HG02571 (cell line): ENCODE measurements at regions not wholly inside any gene's neighbourhood (a gene's known extent, or its start where the extent isn't known, plus 50 kb on each side); places are given as distances from the start of the nearest gene placed in this dataset.
"Not testable (repeated sequence)": the region's sequence is repeated elsewhere in the genome, so short reads cannot be mapped to it uniquely, and the experiment has no call there.

Experiments used
- ATAC-seq: cut with Tn5 transposase; IDR thresholded peaks from one replicate; pipeline ENCODE4 v1.9.1; 2021; ENCODE audit warnings: mild to moderate bottlenecking, moderate library complexity; ENCODE audit not compliant: unreplicated experiment

GRCh38 chr12:131494741-131495524, 216.0 kb upstream of the SFSWAP start:
- ATAC-seq: no peak

GRCh38 chr12:131497966-131498365, 212.9 kb upstream of the SFSWAP start:
- no peak for ATAC-seq

GRCh38 chr12:131499160-131499863, 211.6 kb upstream of the SFSWAP start:
- no peak for ATAC-seq

GRCh38 chr12:131499864-131500190, 211.1 kb upstream of the SFSWAP start:
- no peak for ATAC-seq

GRCh38 chr12:131500564-131500963, 210.3 kb upstream of the SFSWAP start:
- no peak for ATAC-seq

- no peak for ATAC-seq
Measured at GRCh38 chr12:131505561-131505960, 205.3 kb upstream of the SFSWAP start.

- ATAC-seq: no peak
Measured at GRCh38 chr12:131506426-131506825, 204.5 kb upstream of the SFSWAP start.

- no peak for ATAC-seq
Measured at GRCh38 chr12:131507094-131507493, 203.8 kb upstream of the SFSWAP start.

GRCh38 chr12:131507881-131508280, 203.0 kb upstream of the SFSWAP start:
- ATAC-seq: no peak

GRCh38 chr12:131509701-131510100, 201.2 kb upstream of the SFSWAP start:
- ATAC-seq: no peak

- no peak for ATAC-seq
Measured at GRCh38 chr12:131510431-131510830, 200.5 kb upstream of the SFSWAP start.

GRCh38 chr12:131511391-131511802, 199.5 kb upstream of the SFSWAP start:
- peak; percentile 96 for ATAC-seq

GRCh38 chr12:131511803-131512561, 198.9 kb upstream of the SFSWAP start:
- ATAC-seq: peak; percentile 11

GRCh38 chr12:131513606-131514005, 197.3 kb upstream of the SFSWAP start:
- no peak for ATAC-seq

- ATAC-seq: not testable (repeated sequence)
Measured at GRCh38 chr12:131520553-131520952, 190.3 kb upstream of the SFSWAP start.

- no peak for ATAC-seq
Measured at GRCh38 chr12:131521326-131521725, 189.6 kb upstream of the SFSWAP start.

GRCh38 chr12:131525795-131526508, 184.9 kb upstream of the SFSWAP start:
- no peak for ATAC-seq

- ATAC-seq: no peak
Measured at GRCh38 chr12:131527092-131527491, 183.8 kb upstream of the SFSWAP start.

GRCh38 chr12:131527736-131528135, 183.2 kb upstream of the SFSWAP start:
- no peak for ATAC-seq

- no peak for ATAC-seq
Measured at GRCh38 chr12:131528144-131528543, 182.7 kb upstream of the SFSWAP start.

GRCh38 chr12:131528667-131529066, 182.2 kb upstream of the SFSWAP start:
- no peak for ATAC-seq
